Spinal cord (tissue), 9 donors: ENCODE measurements at regions not wholly inside any gene's neighbourhood (a gene's known extent, or its start where the extent isn't known, plus 50 kb on each side); places are given as distances from the start of the nearest gene placed in this dataset.
A peak's percentile ranks its signal among the peaks of the same experiment; 100 is the strongest.
"Not testable (repeated sequence)": the region's sequence is repeated elsewhere in the genome, so short reads cannot be mapped to it uniquely, and the experiment has no call there.

Experiments
- DNase-seq, 6 donors: peaks; one replicate each; pipeline versions ENCODE4 v3.0.0 to v3.0.0-alpha.2; 2013 to 2015; ENCODE audit warnings: low spot score in 6 of 6, low read depth in 4 of 6
- H3K27ac ChIP-seq: one replicate; pipeline ENCODE4 v1.5.1; 2013; ENCODE audit warnings: low read depth, low read length, control low read depth
- H3K27me3 ChIP-seq: one replicate; pipeline ENCODE4 v1.6.1; 2013; ENCODE audit warnings: low read length; ENCODE audit not compliant: control insufficient read depth, insufficient read depth
- H3K36me3 ChIP-seq: one replicate; pipeline ENCODE4 v1.6.1; 2013; ENCODE audit warnings: low read length; ENCODE audit not compliant: control insufficient read depth, insufficient read depth
- H3K4me1 ChIP-seq: one replicate; pipeline ENCODE4 v1.6.1; 2013; ENCODE audit warnings: low read length; ENCODE audit not compliant: control insufficient read depth, insufficient read depth
- H3K4me3 ChIP-seq: one replicate; pipeline ENCODE4 v1.5.1; 2013; ENCODE audit warnings: low read depth, low read length, control low read depth
- H3K9me3 ChIP-seq: one replicate; pipeline ENCODE4 v1.6.1; 2013; ENCODE audit warnings: low read length; ENCODE audit not compliant: control insufficient read depth, insufficient read depth
- WGBS: methylation state at CpG from one replicate; pipeline ENCODE4 v1.1.5; 2013; ENCODE audit warnings: missing lambda C conversion rate; ENCODE audit not compliant: insufficient coverage; 5-methylcytosine and 5-hydroxymethylcytosine counted together
- donor health status: healthy.

- H3K27me3 ChIP-seq, H3K27ac ChIP-seq, H3K36me3 ChIP-seq, H3K4me1 ChIP-seq, H3K9me3 ChIP-seq, H3K4me3 ChIP-seq, DNase-seq: not testable (repeated sequence)
- WGBS = 100% methylated on average over 2 of the region's 5 CpGs
Measured at GRCh38 chr20:53859009-53859408, 211.4 kb downstream of the BCAS1 start.

GRCh38 chr20:53858516-53858915 lies 211.9 kb downstream of the BCAS1 start:
- not testable (repeated sequence) for H3K36me3 ChIP-seq, H3K4me3 ChIP-seq, H3K9me3 ChIP-seq, H3K27ac ChIP-seq, H3K4me1 ChIP-seq, DNase-seq, H3K27me3 ChIP-seq
- 100% methylated on average over 2 of the region's 3 CpGs for WGBS

GRCh38 chr20:53857723-53858236 lies 212.6 kb downstream of the BCAS1 start:
- 65% methylated on average over 4 of the region's 7 CpGs for WGBS
- Histone ChIP-seq H3K4me1 (no peaks in the 10 kb centered on the region), H3K9me3 (no peaks in the 10 kb centered on the region), H3K27me3 (no peaks in the 10 kb centered on the region), H3K27ac (no peak overlapping the region), H3K36me3 (no peaks in the 10 kb centered on the region), H3K4me3 (no peak overlapping the region)
- DNase-seq = no peak

DNA sequence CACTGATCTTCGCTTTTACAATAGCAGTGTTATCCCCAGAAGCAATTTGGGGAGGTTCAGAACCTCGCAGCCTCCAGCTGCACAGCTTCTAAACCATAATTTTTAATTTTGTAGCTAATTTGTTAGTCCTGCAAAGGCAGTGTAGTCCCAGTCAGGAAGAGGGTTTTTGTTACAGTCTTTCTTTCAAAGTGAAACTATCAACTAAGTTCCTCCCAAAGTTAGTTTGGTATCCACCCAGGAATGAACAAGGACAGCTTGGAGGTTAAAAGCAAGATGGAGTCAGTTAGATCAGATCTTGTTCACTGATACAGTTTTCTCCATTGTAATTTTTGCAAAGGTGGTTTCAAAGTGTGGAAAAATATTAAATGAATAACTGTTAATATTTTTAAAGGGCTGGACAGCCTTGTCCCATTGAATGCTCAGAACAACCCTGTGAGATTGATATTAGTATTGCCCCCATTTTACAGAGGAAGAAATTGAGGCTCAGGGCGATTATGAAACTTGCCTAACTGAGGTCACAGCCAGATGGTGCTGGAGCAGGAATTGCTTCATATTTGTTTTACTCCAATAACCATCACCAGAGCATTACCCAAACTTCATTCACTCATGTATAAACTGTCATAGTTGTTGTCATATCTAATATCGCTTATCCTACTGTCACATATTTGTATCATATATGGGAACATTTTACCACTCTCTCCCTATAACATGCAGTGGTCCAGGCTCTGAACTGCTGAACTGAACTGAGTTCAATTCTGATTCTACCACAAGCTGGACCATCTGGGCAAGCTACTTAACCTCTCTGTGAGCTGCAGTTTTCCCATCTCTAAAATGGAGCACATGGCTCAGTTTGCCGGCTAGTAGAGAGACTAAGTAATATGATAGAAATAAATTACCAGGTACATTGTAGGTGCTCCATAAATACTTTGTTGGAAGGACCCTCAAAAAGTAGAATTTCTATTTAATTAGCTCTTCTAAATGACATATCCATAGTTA lies 213.8 kb downstream of the BCAS1 start:
- no CpG with 5 or more reads among the region's 5 CpGs for WGBS
- Histone ChIP-seq H3K36me3 (no peaks in the 10 kb centered on the region), H3K27ac (no peak overlapping the region), H3K4me3 (no peak overlapping the region), H3K27me3 (no peaks in the 10 kb centered on the region), H3K4me1 (no peaks in the 10 kb centered on the region), H3K9me3 (no peaks in the 10 kb centered on the region)
- DNase-seq = no peak

GRCh38 chr20:53855733-53856132 lies 214.7 kb downstream of the BCAS1 start:
- Histone ChIP-seq H3K36me3 (no peaks in the 10 kb centered on the region), H3K4me1 (no peaks in the 10 kb centered on the region), H3K27ac (no peak overlapping the region), H3K9me3 (no peaks in the 10 kb centered on the region), H3K4me3 (no peak overlapping the region), H3K27me3 (no peaks in the 10 kb centered on the region)
- WGBS = 85% methylated on average over 4 of the region's 5 CpGs
- DNase-seq = no peak

DNA sequence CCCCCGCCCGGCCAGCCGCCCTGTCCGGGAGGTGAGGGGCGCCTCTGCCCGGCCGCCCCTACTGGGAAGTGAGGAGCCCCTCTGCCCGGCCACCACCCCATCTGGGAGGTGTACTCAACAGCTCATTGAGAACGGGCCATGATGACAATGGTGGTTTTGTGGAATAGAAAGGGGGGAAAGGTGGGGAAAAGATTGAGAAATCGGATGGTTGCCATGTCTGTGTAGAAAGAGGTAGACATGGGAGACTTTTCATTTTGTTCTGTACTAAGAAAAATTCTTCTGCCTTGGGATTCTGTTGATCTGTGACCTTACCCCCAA lies 215.8 kb downstream of the BCAS1 start:
- H3K4me3 ChIP-seq, H3K36me3 ChIP-seq, DNase-seq, H3K9me3 ChIP-seq, H3K4me1 ChIP-seq, H3K27ac ChIP-seq, H3K27me3 ChIP-seq: not testable (repeated sequence)
- no CpG with 5 or more reads among the region's 10 CpGs for WGBS

DNA sequence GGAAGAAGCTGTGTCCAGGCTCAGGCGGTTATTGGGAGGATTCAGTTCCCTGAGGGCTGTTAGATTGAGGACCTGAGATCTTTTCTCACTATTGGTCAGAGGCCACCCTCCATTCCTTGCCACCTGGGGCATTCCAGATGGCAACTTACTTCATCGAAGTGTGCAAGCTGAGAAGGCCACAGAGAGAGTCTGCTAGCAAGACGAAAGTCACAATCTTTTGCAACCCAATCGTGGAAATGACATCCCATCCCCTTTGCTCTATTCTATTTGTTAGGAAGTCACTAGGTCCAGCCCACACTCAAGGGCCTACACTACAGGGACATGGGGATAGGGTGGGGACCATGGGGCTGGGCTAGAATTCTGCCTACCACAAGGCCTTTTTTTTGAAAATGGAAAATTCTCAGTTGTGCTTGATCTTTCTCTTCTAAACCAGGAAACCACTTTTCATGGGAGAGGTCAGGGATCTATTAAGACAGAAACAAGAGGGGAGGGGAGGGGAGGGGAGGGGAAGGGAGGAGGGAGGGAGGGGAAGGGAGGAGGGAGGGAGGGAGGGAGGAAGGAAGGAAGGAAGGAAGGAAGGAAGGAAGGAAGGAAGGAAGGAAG lies 217.2 kb downstream of the BCAS1 start:
- H3K27me3 ChIP-seq = no peaks in the 10 kb centered on the region
- no peaks in the 10 kb centered on the region for H3K4me1 ChIP-seq
- no peak for DNase-seq
- no peaks in the 10 kb centered on the region for H3K9me3 ChIP-seq
- no peaks in the 10 kb centered on the region for H3K36me3 ChIP-seq
- no peak overlapping the region for H3K4me3 ChIP-seq
- no peak overlapping the region for H3K27ac ChIP-seq
- 95% methylated on average over 2 of the region's 4 CpGs for WGBS

GRCh38 chr20:53852691-53853090 lies 217.7 kb downstream of the BCAS1 start:
- no peaks in the 10 kb centered on the region for H3K27me3 ChIP-seq
- H3K4me3 ChIP-seq = no peak overlapping the region
- H3K36me3 ChIP-seq = no peaks in the 10 kb centered on the region
- WGBS = no CpG with 5 or more reads among the region's 5 CpGs
- no peak overlapping the region for H3K27ac ChIP-seq
- no peaks in the 10 kb centered on the region for H3K9me3 ChIP-seq
- DNase-seq = no peak
- H3K4me1 ChIP-seq = no peaks in the 10 kb centered on the region

- no peak overlapping the region for H3K27ac ChIP-seq
- no peaks in the 10 kb centered on the region for H3K9me3 ChIP-seq
- H3K4me1 ChIP-seq = no peaks in the 10 kb centered on the region
- no peak for DNase-seq
- H3K36me3 ChIP-seq = no peaks in the 10 kb centered on the region
- WGBS = 60% methylated on average over 1 of the region's 3 CpGs
- H3K27me3 ChIP-seq = no peaks in the 10 kb centered on the region
- H3K4me3 ChIP-seq = no peak overlapping the region
Measured at GRCh38 chr20:53852014-53852413, 218.4 kb downstream of the BCAS1 start.

DNA sequence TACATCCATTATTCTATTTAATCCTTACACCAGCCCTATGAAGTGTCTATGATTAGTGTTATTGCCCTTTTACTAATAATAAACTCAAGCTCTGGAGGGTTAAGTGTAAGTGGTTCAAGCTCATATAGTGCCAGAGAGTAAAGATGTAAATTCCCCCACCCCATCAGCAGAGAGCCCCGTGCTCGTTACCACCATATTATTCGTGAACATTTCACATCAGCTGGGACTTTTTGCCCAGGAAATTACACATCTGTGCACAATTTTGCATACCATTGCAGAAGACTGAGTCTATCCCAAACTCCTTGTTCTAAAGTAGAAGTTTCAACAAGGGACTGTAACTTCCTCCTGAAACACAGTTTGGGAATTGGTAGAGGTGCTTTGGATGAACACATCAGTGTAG lies 220.1 kb downstream of the BCAS1 start:
- H3K4me3 ChIP-seq = no peak overlapping the region

More for the DNA sequence above, 220.1 kb downstream of the BCAS1 start:
- Histone ChIP-seq H3K27ac (no peak overlapping the region), H3K4me1 (no peaks in the 10 kb centered on the region), H3K9me3 (no peaks in the 10 kb centered on the region), H3K36me3 (no peaks in the 10 kb centered on the region), H3K27me3 (no peaks in the 10 kb centered on the region)
- DNase-seq = peak in 1 of 6 donors; percentile 65
- WGBS = 73% methylated on average over 2 of the region's 3 CpGs
